ENCODE measurements at regions not wholly inside any gene's neighbourhood (a gene's known extent, or its start where the extent isn't known, plus 50 kb on each side); places are given as distances from the start of the nearest gene placed in this dataset.

DNA sequence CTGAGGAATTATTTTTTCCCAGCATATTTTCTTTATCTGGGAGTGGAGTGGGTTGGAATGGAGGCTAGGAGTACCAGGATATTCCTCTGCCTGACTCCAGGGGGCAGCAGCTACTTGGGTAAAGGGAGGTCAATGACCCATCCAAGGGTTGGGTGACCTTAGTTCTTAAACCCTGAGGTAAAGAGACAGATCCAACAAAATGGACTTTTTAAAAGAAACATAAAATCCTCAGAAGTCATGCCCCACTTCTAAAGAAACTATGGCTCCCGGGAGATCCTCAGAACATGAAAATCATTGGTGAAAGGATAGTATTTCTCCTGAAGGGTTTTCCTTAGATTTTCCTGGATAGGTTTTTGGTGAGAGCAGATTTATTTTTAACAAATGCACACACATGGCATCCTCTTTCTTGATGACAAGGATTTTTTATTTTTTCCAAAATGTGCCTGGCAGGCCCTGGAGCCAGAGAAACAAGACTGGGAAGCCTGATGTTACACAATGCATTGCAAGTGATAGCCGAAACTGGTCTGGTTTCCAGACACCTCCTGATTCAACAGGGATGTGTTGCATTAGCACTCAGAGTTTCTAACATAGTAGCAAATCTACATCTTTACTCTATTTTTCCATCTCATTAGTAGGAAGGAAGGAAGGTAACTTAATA is 240.9 kb upstream of the BTBD3 start:
- TF ChIP-seq, protein P1, sequence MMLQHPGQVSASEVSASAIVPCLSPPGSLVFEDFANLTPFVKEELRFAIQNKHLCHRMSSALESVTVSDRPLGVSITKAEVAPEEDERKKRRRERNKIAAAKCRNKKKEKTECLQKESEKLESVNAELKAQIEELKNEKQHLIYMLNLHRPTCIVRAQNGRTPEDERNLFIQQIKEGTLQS (IDR thresholded peaks at IDR 0.05): no peak
- TF ChIP-seq, protein P2, sequence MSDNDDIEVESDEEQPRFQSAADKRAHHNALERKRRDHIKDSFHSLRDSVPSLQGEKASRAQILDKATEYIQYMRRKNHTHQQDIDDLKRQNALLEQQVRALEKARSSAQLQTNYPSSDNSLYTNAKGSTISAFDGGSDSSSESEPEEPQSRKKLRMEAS (IDR thresholded peaks at IDR 0.05): no peak
- TF ChIP-seq CEBPB (IDR thresholded peaks at IDR 0.05; ENCODE audit: low read depth): no peak
